DLD1 (cell line): ENCODE measurements at regions not wholly inside any gene's neighbourhood (a gene's known extent, or its start where the extent isn't known, plus 50 kb on each side); places are given as distances from the start of the nearest gene placed in this dataset.

ENCODE experiments used
- in situ Hi-C: cut with HindIII; loops from 2 replicates; pipeline ENCODE4 v1.10.0; 2017; ENCODE audit warnings: low sequenced_read_pairs

GRCh38 chr13:64074971-64075474 lies 2659.4 kb upstream of the PCDH20 start:
- in situ Hi-C loops, result no loop called here

- in situ Hi-C loops, result no loop called here
Measured at GRCh38 chr13:64073203-64073602, 2657.6 kb upstream of the PCDH20 start.

- in situ Hi-C loops, result no loop called here
Measured at GRCh38 chr13:64071352-64071751, 2655.7 kb upstream of the PCDH20 start.

GRCh38 chr13:64069892-64070291 lies 2654.2 kb upstream of the PCDH20 start:
- in situ Hi-C loops, result no loop called here

GRCh38 chr13:64066711-64067110 lies 2651.1 kb upstream of the PCDH20 start:
- in situ Hi-C loops, result no loop called here

- in situ Hi-C loops, result no loop called here
Measured at GRCh38 chr13:64061649-64062048, 2646.0 kb upstream of the PCDH20 start.

GRCh38 chr13:64057372-64058020 lies 2641.8 kb upstream of the PCDH20 start:
- in situ Hi-C loops, result no loop called here

GRCh38 chr13:64054321-64054720 lies 2638.7 kb upstream of the PCDH20 start:
- in situ Hi-C loops, result no loop called here

GRCh38 chr13:64052521-64052920 lies 2636.9 kb upstream of the PCDH20 start:
- in situ Hi-C loops, result no loop called here

GRCh38 chr13:64051278-64051677 lies 2635.6 kb upstream of the PCDH20 start:
- in situ Hi-C loops, result no loop called here

GRCh38 chr13:64041296-64041695 lies 2625.6 kb upstream of the PCDH20 start:
- in situ Hi-C loops, result no loop called here

GRCh38 chr13:64033921-64034320 lies 2618.3 kb upstream of the PCDH20 start:
- in situ Hi-C loops, result no loop called here

GRCh38 chr13:64029343-64030093 lies 2613.9 kb upstream of the PCDH20 start:
- in situ Hi-C loops, result no loop called here

- in situ Hi-C loops, result no loop called here
Measured at GRCh38 chr13:64028551-64028950, 2612.9 kb upstream of the PCDH20 start.

- in situ Hi-C loops, result no loop called here
Measured at GRCh38 chr13:64020126-64020525, 2604.5 kb upstream of the PCDH20 start.

- in situ Hi-C loops, result no loop called here
Measured at GRCh38 chr13:64007339-64007738, 2591.7 kb upstream of the PCDH20 start.

- in situ Hi-C loops, result no loop called here
Measured at GRCh38 chr13:64000321-64000720, 2584.7 kb upstream of the PCDH20 start.

GRCh38 chr13:63999614-64000305 lies 2584.1 kb upstream of the PCDH20 start:
- in situ Hi-C loops, result no loop called here

GRCh38 chr13:63983366-63983765 lies 2567.7 kb upstream of the PCDH20 start:
- in situ Hi-C loops, result no loop called here

- in situ Hi-C loops, result no loop called here
Measured at GRCh38 chr13:63979951-63980350, 2564.3 kb upstream of the PCDH20 start.

GRCh38 chr13:63972328-63972727 lies 2556.7 kb upstream of the PCDH20 start:
- in situ Hi-C loops, result no loop called here

- in situ Hi-C loops, result no loop called here
Measured at GRCh38 chr13:63954683-63955082, 2539.0 kb upstream of the PCDH20 start.
